ENCODE measurements at regions not wholly inside any gene's neighbourhood (a gene's known extent, or its start where the extent isn't known, plus 50 kb on each side); places are given as distances from the start of the nearest gene placed in this dataset.
"Not testable (repeated sequence)": the region's sequence is repeated elsewhere in the genome, so short reads cannot be mapped to it uniquely, and the experiment has no call there.

DNA sequence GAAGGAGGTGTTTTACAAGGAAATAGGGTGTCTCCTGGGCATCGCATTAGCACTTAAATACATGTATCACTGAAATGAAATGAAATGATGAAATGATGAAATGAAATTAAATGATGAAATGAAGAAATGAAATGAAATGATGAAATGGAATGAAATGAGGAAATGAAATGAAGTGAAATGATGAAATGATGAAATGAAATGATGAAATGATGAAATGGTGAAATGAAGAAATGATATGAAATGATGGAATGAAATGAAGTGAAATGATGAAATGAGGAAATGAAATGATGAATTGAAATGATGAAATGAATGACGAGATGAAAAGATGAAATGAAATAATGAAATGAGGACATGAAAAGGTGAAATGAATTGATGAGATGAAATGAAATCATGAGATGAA, 314.6 kb downstream of the TP53TG3F start:
- H3K36me3 Mint-ChIP-seq; H3K4me3 Mint-ChIP-seq; H3K79me2 ChIP-seq (ENCODE audit: insufficient read depth, low read length); H3K4me3 ChIP-seq (replicated peaks in 1 of 3; ENCODE audit: low read depth in 2 of 3, low read length in 3 of 3); H3K9ac ChIP-seq (ENCODE audit: insufficient read depth, low read length, poor library complexity, severe bottlenecking); H3K4me1 ChIP-seq (ENCODE audit: control insufficient read depth in 1 of 2, insufficient read depth in 2 of 2, low read length in 2 of 2); H3K27me3 Mint-ChIP-seq (ENCODE audit: low read depth in 3 of 3); H3K9me3 ChIP-seq (replicated peaks in 1 of 2; ENCODE audit: control insufficient read depth in 1 of 2, insufficient read depth in 1 of 2, low read length in 2 of 2); H3K36me3 ChIP-seq (replicated peaks in 1 of 2; ENCODE audit: control insufficient read depth in 1 of 2, insufficient read depth in 2 of 2, low read length in 2 of 2); H3K4me1 Mint-ChIP-seq; H3K27ac Mint-ChIP-seq; H3K4me2 ChIP-seq (replicated peaks; ENCODE audit: extremely low read depth, low read length, poor library complexity, severe bottlenecking); H4K20me1 ChIP-seq (ENCODE audit: insufficient read depth, low read length); DNase-seq; H3K27me3 ChIP-seq (ENCODE audit: control insufficient read depth in 2 of 2, insufficient read depth in 2 of 2, low read length in 2 of 2); H2AFZ ChIP-seq (ENCODE audit: insufficient read depth, low read depth, low read length, poor library complexity, severe bottlenecking); H3K27ac ChIP-seq (ENCODE audit: low read depth in 1 of 2, low read length in 2 of 2); intact Hi-C loops (cut with micrococcal nuclease): not testable (repeated sequence)
- no CpG with 5 or more reads among the region's 2 CpGs for WGBS (ENCODE audit: insufficient coverage)
- peaks cover 7 to 14% (median 12%) of the 10 kb centered on the region in 7 donors for H3K9me3 Mint-ChIP-seq

DNA sequence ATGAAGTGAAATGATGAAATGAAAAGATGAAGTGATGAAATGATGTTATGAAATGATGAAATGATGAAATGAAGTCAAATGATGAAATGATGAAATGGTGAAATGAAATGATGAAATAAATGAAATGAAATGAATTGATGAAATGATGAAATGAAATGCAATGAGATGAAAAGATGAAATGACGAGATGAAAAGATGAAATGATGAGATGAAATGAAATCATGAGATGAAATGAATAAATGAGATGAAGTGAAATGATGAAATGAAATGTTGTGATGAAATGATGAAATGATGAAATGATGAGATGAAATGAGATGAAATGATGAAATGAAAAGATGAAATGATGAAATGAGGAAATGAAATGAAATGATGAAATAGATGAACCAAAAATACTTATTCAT, 315.3 kb downstream of the TP53TG3F start:
- H3K79me2 ChIP-seq (ENCODE audit: insufficient read depth, low read length); H4K20me1 ChIP-seq (ENCODE audit: insufficient read depth, low read length); H3K4me2 ChIP-seq (replicated peaks; ENCODE audit: extremely low read depth, low read length, poor library complexity, severe bottlenecking); H3K36me3 ChIP-seq (replicated peaks in 1 of 2; ENCODE audit: control insufficient read depth in 1 of 2, insufficient read depth in 2 of 2, low read length in 2 of 2); intact Hi-C loops (cut with micrococcal nuclease); DNase-seq; H3K9me3 ChIP-seq (replicated peaks in 1 of 2; ENCODE audit: control insufficient read depth in 1 of 2, insufficient read depth in 1 of 2, low read length in 2 of 2); H3K27me3 Mint-ChIP-seq (ENCODE audit: low read depth in 3 of 3); H3K27ac ChIP-seq (ENCODE audit: low read depth in 1 of 2, low read length in 2 of 2); H3K4me3 Mint-ChIP-seq; H3K4me1 Mint-ChIP-seq; H3K27ac Mint-ChIP-seq; H3K9ac ChIP-seq (ENCODE audit: insufficient read depth, low read length, poor library complexity, severe bottlenecking); H3K27me3 ChIP-seq (ENCODE audit: control insufficient read depth in 2 of 2, insufficient read depth in 2 of 2, low read length in 2 of 2); H2AFZ ChIP-seq (ENCODE audit: insufficient read depth, low read depth, low read length, poor library complexity, severe bottlenecking); H3K4me1 ChIP-seq (ENCODE audit: control insufficient read depth in 1 of 2, insufficient read depth in 2 of 2, low read length in 2 of 2); H3K36me3 Mint-ChIP-seq; H3K4me3 ChIP-seq (replicated peaks in 1 of 3; ENCODE audit: low read depth in 2 of 3, low read length in 3 of 3): not testable (repeated sequence)
- peaks cover 6 to 12% (median 9%) of the 10 kb centered on the region in 7 donors for H3K9me3 Mint-ChIP-seq
- 83% methylated on average over 1 of the region's 1 CpG for WGBS (ENCODE audit: insufficient coverage)

DNA sequence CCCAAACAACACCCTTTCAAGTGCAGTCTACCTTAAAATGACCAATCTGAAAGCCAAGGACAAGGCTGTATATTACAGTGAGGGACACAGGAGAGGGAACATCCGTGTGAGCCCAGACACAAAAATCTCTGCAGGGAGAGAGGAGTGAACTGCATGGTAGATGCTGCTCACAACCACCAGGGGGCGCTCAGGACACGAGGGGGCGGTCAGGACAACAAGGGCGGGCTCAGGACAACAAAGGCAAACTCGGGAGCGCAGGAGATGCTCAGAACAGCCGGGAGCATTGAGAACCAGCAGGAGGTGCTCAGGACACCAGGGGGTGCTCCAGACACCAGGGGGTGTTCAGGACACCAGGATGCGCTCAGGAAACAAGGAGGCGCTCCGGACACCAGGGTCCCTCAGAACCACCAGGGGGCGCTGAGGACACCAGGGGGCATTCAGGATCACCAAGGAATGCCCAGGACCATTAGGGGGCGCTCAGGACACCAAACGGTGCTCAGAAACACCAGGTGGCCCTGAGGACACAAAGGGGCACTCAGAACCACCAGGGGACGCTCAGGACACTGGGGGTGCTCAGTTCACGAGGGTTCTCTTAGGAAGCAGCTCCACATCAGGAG, 357.0 kb downstream of the TP53TG3F start:
- H3K36me3 ChIP-seq (replicated peaks in 1 of 2; ENCODE audit: control insufficient read depth in 1 of 2, insufficient read depth in 2 of 2, low read length in 2 of 2); H3K27ac Mint-ChIP-seq; H2AFZ ChIP-seq (ENCODE audit: insufficient read depth, low read depth, low read length, poor library complexity, severe bottlenecking); H3K27me3 Mint-ChIP-seq (ENCODE audit: low read depth in 3 of 3); H3K27ac ChIP-seq (ENCODE audit: low read depth in 1 of 2, low read length in 2 of 2); H3K4me1 ChIP-seq (ENCODE audit: control insufficient read depth in 1 of 2, insufficient read depth in 2 of 2, low read length in 2 of 2); intact Hi-C loops (cut with micrococcal nuclease); H3K36me3 Mint-ChIP-seq; H3K27me3 ChIP-seq (ENCODE audit: control insufficient read depth in 2 of 2, insufficient read depth in 2 of 2, low read length in 2 of 2); H4K20me1 ChIP-seq (ENCODE audit: insufficient read depth, low read length); DNase-seq; H3K9ac ChIP-seq (ENCODE audit: insufficient read depth, low read length, poor library complexity, severe bottlenecking); H3K4me3 ChIP-seq (replicated peaks in 1 of 3; ENCODE audit: low read depth in 2 of 3, low read length in 3 of 3); H3K9me3 ChIP-seq (replicated peaks in 1 of 2; ENCODE audit: control insufficient read depth in 1 of 2, insufficient read depth in 1 of 2, low read length in 2 of 2); H3K4me3 Mint-ChIP-seq; H3K9me3 Mint-ChIP-seq; H3K4me1 Mint-ChIP-seq; H3K4me2 ChIP-seq (replicated peaks; ENCODE audit: extremely low read depth, low read length, poor library complexity, severe bottlenecking); H3K79me2 ChIP-seq (ENCODE audit: insufficient read depth, low read length): not testable (repeated sequence)
- WGBS (ENCODE audit: insufficient coverage): no CpG with 5 or more reads among the region's 16 CpGs

DNA sequence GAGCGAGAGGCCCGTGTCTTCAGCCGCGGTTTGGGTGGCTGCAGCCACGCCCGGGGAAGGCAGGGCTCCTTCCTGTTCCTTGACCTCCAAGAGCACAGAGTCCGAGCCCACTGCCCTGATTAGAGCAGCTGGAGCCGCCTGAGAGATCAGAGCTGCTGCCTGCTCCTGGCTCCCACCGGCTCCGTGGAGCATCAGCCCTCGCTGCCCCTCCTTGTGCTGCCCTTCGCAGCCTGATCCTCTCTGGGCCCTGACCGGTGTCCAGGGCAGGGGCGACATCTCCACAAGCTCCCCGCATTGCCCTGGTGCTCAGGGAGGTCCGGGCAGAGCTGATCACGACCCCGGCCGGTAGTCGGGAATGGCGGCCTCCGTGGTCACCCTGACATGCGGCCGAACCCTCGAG, 365.3 kb downstream of the TP53TG3F start:
- H3K4me1 ChIP-seq (ENCODE audit: control insufficient read depth in 1 of 2, insufficient read depth in 2 of 2, low read length in 2 of 2); H3K9me3 Mint-ChIP-seq; H3K27me3 Mint-ChIP-seq (ENCODE audit: low read depth in 3 of 3); H3K9me3 ChIP-seq (replicated peaks in 1 of 2; ENCODE audit: control insufficient read depth in 1 of 2, insufficient read depth in 1 of 2, low read length in 2 of 2); H3K4me3 ChIP-seq (replicated peaks in 1 of 3; ENCODE audit: low read depth in 2 of 3, low read length in 3 of 3); intact Hi-C loops (cut with micrococcal nuclease); H2AFZ ChIP-seq (ENCODE audit: insufficient read depth, low read depth, low read length, poor library complexity, severe bottlenecking); H3K36me3 Mint-ChIP-seq; H3K4me1 Mint-ChIP-seq; H3K4me2 ChIP-seq (replicated peaks; ENCODE audit: extremely low read depth, low read length, poor library complexity, severe bottlenecking); H3K79me2 ChIP-seq (ENCODE audit: insufficient read depth, low read length); H3K4me3 Mint-ChIP-seq; H3K9ac ChIP-seq (ENCODE audit: insufficient read depth, low read length, poor library complexity, severe bottlenecking); H3K27ac Mint-ChIP-seq; H3K27ac ChIP-seq (ENCODE audit: low read depth in 1 of 2, low read length in 2 of 2); H3K36me3 ChIP-seq (replicated peaks in 1 of 2; ENCODE audit: control insufficient read depth in 1 of 2, insufficient read depth in 2 of 2, low read length in 2 of 2); H3K27me3 ChIP-seq (ENCODE audit: control insufficient read depth in 2 of 2, insufficient read depth in 2 of 2, low read length in 2 of 2); H4K20me1 ChIP-seq (ENCODE audit: insufficient read depth, low read length); DNase-seq: not testable (repeated sequence)
- 85% methylated on average over 6 of the region's 25 CpGs for WGBS (ENCODE audit: insufficient coverage)
